Ascending aorta (tissue), 2 donors: ENCODE measurements at regions not wholly inside any gene's neighbourhood (a gene's known extent, or its start where the extent isn't known, plus 50 kb on each side); places are given as distances from the start of the nearest gene placed in this dataset.

Experiments
- DNase-seq, 2 donors: peaks; one replicate each; pipeline ENCODE4 v3.0.0-alpha.2; 2019; ENCODE audit warnings: low spot score in 2 of 2
- H3K27ac ChIP-seq, 2 donors: fragments of 200-600 bp; sonication (generic); one replicate each; pipeline ENCODE4 v1.5.1; 2016 to 2017; ENCODE audit warnings: mild to moderate bottlenecking in 1 of 2
- H3K27me3 ChIP-seq: fragments of 200-600 bp; sonication (generic); one replicate; pipeline ENCODE4 v1.5.1; 2017
- H3K36me3 ChIP-seq, 2 donors: fragments of 200-600 bp; sonication (generic); one replicate each; pipeline ENCODE4 v1.5.1; 2016
- H3K4me1 ChIP-seq, 2 donors: fragments of 200-600 bp; sonication (generic); one replicate each; pipeline ENCODE4 v1.5.1; 2016 to 2017; ENCODE audit warnings: mild to moderate bottlenecking in 1 of 2
- H3K4me3 ChIP-seq, 2 donors: fragments of 200-600 bp; sonication (generic); one replicate each; pipeline ENCODE4 v1.5.1; 2016 to 2017; ENCODE audit warnings: mild to moderate bottlenecking in 1 of 2
- H3K9me3 ChIP-seq, 2 donors: fragments of 200-600 bp; sonication (generic); one replicate each; pipeline ENCODE4 v1.5.1; 2016
- intact Hi-C: fragments of 100-400 bp; cut with DNase I; formaldehyde crosslinking; loops from one replicate; pipeline ENCODE4 v1.15.1; 2023
- TF ChIP-seq, protein P1 (sequence below), 3 experiments: fragments of 200-600 bp in 2 of 3; fragments of 450-650 bp in 1 of 3; sonication (generic) in 2 of 3; IDR thresholded peaks; one replicate each; pipeline ENCODE4 v1.5.1; 2016 to 2019; ENCODE audit warnings: antibody characterized with exemption in 3 of 3, mild to moderate bottlenecking in 1 of 3, moderate library complexity in 1 of 3

DNA sequence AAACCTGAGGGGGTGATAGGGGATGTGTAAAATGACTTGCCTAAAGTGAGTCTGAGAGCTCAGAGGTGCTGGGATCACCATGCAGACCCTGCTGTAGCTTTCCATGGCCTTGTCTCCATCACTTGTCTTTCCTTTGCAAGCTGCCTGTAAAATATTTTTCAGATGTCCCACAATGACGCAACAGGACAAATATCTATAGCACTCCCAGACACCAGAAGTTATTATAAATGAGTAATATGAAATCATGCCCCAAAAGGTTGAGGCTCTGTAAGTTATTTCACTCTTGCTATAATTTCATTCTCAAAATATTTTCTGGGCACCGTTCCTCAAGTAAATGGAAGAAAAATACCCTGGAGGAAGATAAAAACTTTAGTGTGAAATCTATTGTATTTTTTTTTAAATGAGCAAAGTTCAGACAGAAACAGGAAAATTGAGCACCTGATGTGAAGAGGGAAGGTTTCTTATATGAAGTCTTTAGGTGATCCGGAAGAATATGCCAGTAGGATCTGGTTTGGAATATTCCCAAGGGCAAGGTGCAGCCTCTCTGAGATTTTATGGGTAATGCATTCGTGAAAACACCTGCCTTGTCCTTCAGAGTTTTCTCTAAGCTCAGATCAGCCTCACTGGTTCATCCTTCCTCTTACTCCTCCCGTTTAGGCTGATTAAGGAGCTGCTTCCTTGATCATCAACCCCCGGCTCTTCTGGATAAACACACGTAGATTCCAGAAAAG, 138.3 kb upstream of the DMAC1 start:
- Histone ChIP-seq H3K36me3 (no peaks in the 10 kb centered on the region), H3K27ac (peak overlapping the region in 1 of 2 donors; percentile 79), H3K4me3 (no peak overlapping the region), H3K9me3 (no peaks in the 10 kb centered on the region), H3K4me1 (peaks cover 6 to 7% of the 10 kb centered on the region in 2 donors), H3K27me3 (no peaks in the 10 kb centered on the region)
- no peak for DNase-seq
- TF ChIP-seq, protein P1, sequence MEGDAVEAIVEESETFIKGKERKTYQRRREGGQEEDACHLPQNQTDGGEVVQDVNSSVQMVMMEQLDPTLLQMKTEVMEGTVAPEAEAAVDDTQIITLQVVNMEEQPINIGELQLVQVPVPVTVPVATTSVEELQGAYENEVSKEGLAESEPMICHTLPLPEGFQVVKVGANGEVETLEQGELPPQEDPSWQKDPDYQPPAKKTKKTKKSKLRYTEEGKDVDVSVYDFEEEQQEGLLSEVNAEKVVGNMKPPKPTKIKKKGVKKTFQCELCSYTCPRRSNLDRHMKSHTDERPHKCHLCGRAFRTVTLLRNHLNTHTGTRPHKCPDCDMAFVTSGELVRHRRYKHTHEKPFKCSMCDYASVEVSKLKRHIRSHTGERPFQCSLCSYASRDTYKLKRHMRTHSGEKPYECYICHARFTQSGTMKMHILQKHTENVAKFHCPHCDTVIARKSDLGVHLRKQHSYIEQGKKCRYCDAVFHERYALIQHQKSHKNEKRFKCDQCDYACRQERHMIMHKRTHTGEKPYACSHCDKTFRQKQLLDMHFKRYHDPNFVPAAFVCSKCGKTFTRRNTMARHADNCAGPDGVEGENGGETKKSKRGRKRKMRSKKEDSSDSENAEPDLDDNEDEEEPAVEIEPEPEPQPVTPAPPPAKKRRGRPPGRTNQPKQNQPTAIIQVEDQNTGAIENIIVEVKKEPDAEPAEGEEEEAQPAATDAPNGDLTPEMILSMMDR (IDR thresholded peaks at IDR 0.05) = no peak
- intact Hi-C loops = no loop called here

DNA sequence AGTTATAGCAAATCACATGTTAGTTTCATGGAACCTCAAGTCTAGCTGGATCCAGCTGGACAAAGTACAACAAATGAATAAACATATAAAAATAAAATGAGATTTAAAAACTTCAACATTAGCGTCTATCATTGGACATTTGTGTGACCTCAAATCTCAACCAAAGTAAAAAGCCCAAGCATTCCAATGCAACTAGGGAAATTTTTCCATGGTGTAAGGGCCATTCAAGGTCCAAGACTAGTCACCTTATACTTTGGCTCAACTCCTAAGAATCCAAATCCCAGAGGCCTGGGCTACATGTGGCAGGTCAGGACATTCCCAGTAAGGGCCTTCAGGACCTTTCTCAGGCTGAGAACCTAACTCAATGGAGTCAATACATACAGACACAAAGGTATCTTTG, 137.4 kb upstream of the DMAC1 start:
- H3K4me3 ChIP-seq = no peak overlapping the region
- H3K27ac ChIP-seq = peak overlapping the region; percentile 68 to 79
- H3K27me3 ChIP-seq = no peaks in the 10 kb centered on the region
- no peaks in the 10 kb centered on the region for H3K36me3 ChIP-seq
- TF ChIP-seq, protein P1 (IDR thresholded peaks at IDR 0.05) = no peak
- no peaks in the 10 kb centered on the region for H3K9me3 ChIP-seq
- H3K4me1 ChIP-seq = peaks cover 6 to 7% of the 10 kb centered on the region in 2 donors
- intact Hi-C loops = no loop called here
- DNase-seq = no peak

DNA sequence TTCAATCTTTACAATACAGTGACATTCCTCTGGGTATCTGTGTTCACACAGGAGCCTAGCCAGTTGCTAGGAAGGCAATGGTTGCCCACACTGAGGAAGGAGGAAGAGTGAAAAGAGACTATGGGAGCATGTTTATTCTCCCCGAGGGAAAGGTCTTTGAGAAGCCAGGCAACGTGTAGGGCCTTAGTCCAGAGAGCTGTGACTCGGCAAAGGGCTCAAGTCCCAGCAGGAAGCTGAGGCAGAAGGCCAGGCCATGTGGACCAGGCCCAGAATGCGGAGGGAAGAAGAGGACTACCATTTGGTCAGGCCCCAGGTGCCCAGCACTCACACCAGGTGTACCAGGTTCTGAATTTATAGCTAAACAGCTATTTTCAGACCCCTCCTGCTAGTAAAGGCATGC, 136.6 kb upstream of the DMAC1 start:
- Histone ChIP-seq H3K36me3 (no peaks in the 10 kb centered on the region), H3K4me3 (peak overlapping the region in 1 of 2 donors; percentile 25), H3K27ac (peak overlapping the region; percentile 68 to 79), H3K27me3 (no peaks in the 10 kb centered on the region), H3K4me1 (peaks cover 6 to 7% of the 10 kb centered on the region in 2 donors), H3K9me3 (no peaks in the 10 kb centered on the region)
- intact Hi-C loops = no loop called here
- TF ChIP-seq, protein P1 (IDR thresholded peaks at IDR 0.05) = no peak
- peak in 1 of 2 donors; percentile 9 for DNase-seq

DNA sequence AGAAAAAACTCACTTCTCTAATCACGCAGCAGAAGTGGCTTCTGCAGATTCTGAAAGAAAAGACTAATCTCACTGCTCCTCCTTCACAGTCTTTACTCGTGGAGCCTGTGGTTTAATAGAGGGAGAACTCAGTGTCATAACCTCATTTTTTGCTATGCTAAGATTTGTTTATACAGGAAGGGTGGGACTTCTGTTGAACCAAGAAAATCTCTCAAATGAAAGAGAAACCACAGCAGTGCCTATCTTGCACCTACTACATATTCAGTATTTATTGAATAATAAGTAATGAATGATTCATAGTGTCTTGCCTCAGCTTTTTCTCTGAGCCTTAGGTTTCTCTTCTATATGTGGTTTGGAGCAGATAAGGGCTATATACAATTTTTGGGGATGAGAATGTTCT, 136.1 kb upstream of the DMAC1 start:
- Histone ChIP-seq H3K4me1 (peaks cover 6 to 7% of the 10 kb centered on the region in 2 donors), H3K27ac (peak overlapping the region; percentile 68 to 79)

GRCh38 chr9:7932767-7933166, 133.2 kb upstream of the DMAC1 start:
- Histone ChIP-seq H3K9me3 (no peaks in the 10 kb centered on the region), H3K27ac (no peak overlapping the region), H3K4me3 (no peak overlapping the region), H3K27me3 (no peaks in the 10 kb centered on the region), H3K36me3 (no peaks in the 10 kb centered on the region), H3K4me1 (peaks cover 6 to 7% of the 10 kb centered on the region in 2 donors)
- TF ChIP-seq, protein P1 (IDR thresholded peaks at IDR 0.05) = no peak
- no peak for DNase-seq
- intact Hi-C loops = no loop called here

More for the DNA sequence above, 136.1 kb upstream of the DMAC1 start:
- Histone ChIP-seq H3K4me3 (no peak overlapping the region), H3K27me3 (no peaks in the 10 kb centered on the region), H3K36me3 (no peaks in the 10 kb centered on the region), H3K9me3 (no peaks in the 10 kb centered on the region)
- TF ChIP-seq, protein P1 (IDR thresholded peaks at IDR 0.05) = no peak
- DNase-seq = no peak
- intact Hi-C loops = no loop called here
